Large intestine (tissue), 3 donors: ENCODE measurements at regions not wholly inside any gene's neighbourhood (a gene's known extent, or its start where the extent isn't known, plus 50 kb on each side); places are given as distances from the start of the nearest gene placed in this dataset.
"Not testable (repeated sequence)": the region's sequence is repeated elsewhere in the genome, so short reads cannot be mapped to it uniquely, and the experiment has no call there.

Source experiments
- DNase-seq, 2 donors: peaks; one replicate each; pipeline versions ENCODE4 v3.0.0 to v3.0.0-alpha.2; 2013
- H3K27ac ChIP-seq: one replicate; pipeline ENCODE4 v1.5.1; 2013; ENCODE audit warnings: low read length
- H3K27me3 ChIP-seq: 2 replicates; pipeline ENCODE4 v1.6.1; 2013; ENCODE audit warnings: low read length; ENCODE audit not compliant: control insufficient read depth, insufficient read depth
- H3K36me3 ChIP-seq: 2 replicates; pipeline ENCODE4 v1.6.1; 2013; ENCODE audit warnings: low read length; ENCODE audit not compliant: control insufficient read depth, insufficient read depth
- H3K4me1 ChIP-seq: one replicate; pipeline ENCODE4 v1.6.1; 2013; ENCODE audit warnings: low read length; ENCODE audit not compliant: control insufficient read depth, insufficient read depth
- H3K4me3 ChIP-seq: one replicate; pipeline ENCODE4 v1.5.1; 2013; ENCODE audit warnings: low read length
- H3K9me3 ChIP-seq: one replicate; pipeline ENCODE4 v1.6.1; 2013; ENCODE audit warnings: mild to moderate bottlenecking, low read depth, low read length, moderate library complexity; ENCODE audit not compliant: control insufficient read depth
- WGBS: methylation state at CpG from one replicate; pipeline ENCODE4 v1.1.5; 2013; ENCODE audit warnings: low lambda C conversion rate; ENCODE audit not compliant: insufficient coverage; 5-methylcytosine and 5-hydroxymethylcytosine counted together

GRCh38 chr10:80771902-80772555 lies 234.3 kb downstream of the SH2D4B start:
- WGBS, result 90% methylated on average over 5 of the region's 10 CpGs

GRCh38 chr10:80772596-80772995 lies 234.9 kb downstream of the SH2D4B start:
- no peak overlapping the region for H3K27ac ChIP-seq
- DNase-seq, result no peak
- no peaks in the 10 kb centered on the region for H3K9me3 ChIP-seq
- no peaks in the 10 kb centered on the region for H3K4me1 ChIP-seq
- no CpG with 5 or more reads among the region's 3 CpGs for WGBS
- H3K36me3 ChIP-seq, result no peaks in the 10 kb centered on the region
- H3K4me3 ChIP-seq, result no peak overlapping the region
- H3K27me3 ChIP-seq, result no peaks in the 10 kb centered on the region

More at GRCh38 chr10:80771902-80772555, 234.3 kb downstream of the SH2D4B start:
- Histone ChIP-seq H3K27ac (no peak overlapping the region), H3K4me1 (no peaks in the 10 kb centered on the region), H3K36me3 (no peaks in the 10 kb centered on the region), H3K27me3 (no peaks in the 10 kb centered on the region), H3K9me3 (no peaks in the 10 kb centered on the region), H3K4me3 (no peak overlapping the region)
- DNase-seq, result no peak

- Histone ChIP-seq H3K4me3 (no peak overlapping the region), H3K27ac (no peak overlapping the region), H3K9me3 (no peaks in the 10 kb centered on the region), H3K36me3 (no peaks in the 10 kb centered on the region), H3K4me1 (no peaks in the 10 kb centered on the region), H3K27me3 (no peaks in the 10 kb centered on the region)
- 83% methylated on average over 1 of the region's 2 CpGs for WGBS
- no peak for DNase-seq
Measured at GRCh38 chr10:80784695-80785094, 247.0 kb downstream of the SH2D4B start.

- no peak for DNase-seq
- no CpG with 5 or more reads among the region's 1 CpG for WGBS
- Histone ChIP-seq H3K4me1 (no peaks in the 10 kb centered on the region), H3K4me3 (no peak overlapping the region), H3K27ac (no peak overlapping the region), H3K27me3 (no peaks in the 10 kb centered on the region), H3K36me3 (no peaks in the 10 kb centered on the region), H3K9me3 (no peaks in the 10 kb centered on the region)
Measured at GRCh38 chr10:80786322-80786721, 248.6 kb downstream of the SH2D4B start.

- H3K4me1 ChIP-seq, result no peaks in the 10 kb centered on the region
- H3K36me3 ChIP-seq, result no peaks in the 10 kb centered on the region
- H3K27me3 ChIP-seq, result no peaks in the 10 kb centered on the region
- DNase-seq, result no peak
- H3K9me3 ChIP-seq, result no peaks in the 10 kb centered on the region
- no peak overlapping the region for H3K27ac ChIP-seq
- no peak overlapping the region for H3K4me3 ChIP-seq
- WGBS, result no CpG with 5 or more reads among the region's 3 CpGs
Measured at GRCh38 chr10:80787952-80788351, 250.2 kb downstream of the SH2D4B start.

- Histone ChIP-seq H3K4me3 (no peak overlapping the region), H3K27me3 (no peaks in the 10 kb centered on the region), H3K36me3 (no peaks in the 10 kb centered on the region), H3K9me3 (no peaks in the 10 kb centered on the region), H3K4me1 (no peaks in the 10 kb centered on the region), H3K27ac (no peak overlapping the region)
- DNase-seq, result no peak
- 60% methylated on average over 2 of the region's 3 CpGs for WGBS
Measured at GRCh38 chr10:80794994-80795393, 257.3 kb downstream of the SH2D4B start.

GRCh38 chr10:80805343-80806020 lies 267.8 kb downstream of the SH2D4B start:
- WGBS, result no CpG with 5 or more reads among the region's 2 CpGs
- no peak for DNase-seq
- H3K4me3 ChIP-seq, result no peak overlapping the region
- no peaks in the 10 kb centered on the region for H3K27me3 ChIP-seq
- no peaks in the 10 kb centered on the region for H3K4me1 ChIP-seq
- H3K27ac ChIP-seq, result no peak overlapping the region
- no peaks in the 10 kb centered on the region for H3K9me3 ChIP-seq
- H3K36me3 ChIP-seq, result no peaks in the 10 kb centered on the region

GRCh38 chr10:80814147-80814652 lies 276.5 kb downstream of the SH2D4B start:
- Histone ChIP-seq H3K27ac (no peak overlapping the region), H3K27me3 (no peaks in the 10 kb centered on the region), H3K4me3 (no peak overlapping the region), H3K4me1 (no peaks in the 10 kb centered on the region), H3K36me3 (no peaks in the 10 kb centered on the region), H3K9me3 (peaks cover 5% of the 10 kb centered on the region)
- no CpG with 5 or more reads among the region's 21 CpGs for WGBS
- DNase-seq, result no peak

GRCh38 chr10:80829151-80829550 lies 291.4 kb downstream of the SH2D4B start:
- WGBS, result 100% methylated on average over 1 of the region's 1 CpG
- Histone ChIP-seq H3K36me3 (no peaks in the 10 kb centered on the region), H3K4me1 (no peaks in the 10 kb centered on the region), H3K27me3 (no peaks in the 10 kb centered on the region), H3K9me3 (peaks cover 8% of the 10 kb centered on the region), H3K4me3 (no peak overlapping the region), H3K27ac (no peak overlapping the region)
- no peak for DNase-seq

- Histone ChIP-seq H3K27ac (no peak overlapping the region), H3K4me3 (no peak overlapping the region), H3K9me3 (peaks cover 8% of the 10 kb centered on the region), H3K27me3 (no peaks in the 10 kb centered on the region), H3K36me3 (no peaks in the 10 kb centered on the region), H3K4me1 (no peaks in the 10 kb centered on the region)
- DNase-seq, result no peak
Measured at GRCh38 chr10:80829562-80829961, 291.9 kb downstream of the SH2D4B start.

- not testable (repeated sequence) for H3K27ac ChIP-seq, H3K27me3 ChIP-seq, H3K9me3 ChIP-seq, DNase-seq, H3K4me1 ChIP-seq, H3K36me3 ChIP-seq, H3K4me3 ChIP-seq
- WGBS, result no CpG with 5 or more reads among the region's 1 CpG
Measured at GRCh38 chr10:80832693-80833092, 295.0 kb downstream of the SH2D4B start.
